Left ventricle myocardium inferior (tissue), 1 donor: ENCODE measurements at regions not wholly inside any gene's neighbourhood (a gene's known extent, or its start where the extent isn't known, plus 50 kb on each side); places are given as distances from the start of the nearest gene placed in this dataset.
"Not testable (repeated sequence)": the region's sequence is repeated elsewhere in the genome, so short reads cannot be mapped to it uniquely, and the experiment has no call there.

Experiments used
- DNase-seq: peaks from one replicate; pipeline ENCODE4 v3.0.0-alpha.2; 2020
- H3K27ac ChIP-seq: fragments of 200-600 bp; replicated peaks from 2 replicates; pipeline ENCODE4 v1.8.0; 2021
- H3K27me3 ChIP-seq: fragments of 200-600 bp; 2 replicates; pipeline ENCODE4 v1.8.0; 2021; ENCODE audit warnings: low read depth
- H3K36me3 ChIP-seq: fragments of 200-600 bp; 2 replicates; pipeline ENCODE4 v1.8.0; 2021
- H3K4me1 ChIP-seq: fragments of 200-600 bp; 2 replicates; pipeline ENCODE4 v1.8.0; 2021
- H3K4me3 ChIP-seq: fragments of 200-600 bp; 2 replicates; pipeline ENCODE4 v1.8.0; 2021; ENCODE audit warnings: mild to moderate bottlenecking, moderate library complexity
- H3K9me3 ChIP-seq: fragments of 200-600 bp; replicated peaks from 2 replicates; pipeline ENCODE4 v1.8.0; 2021
- intact Hi-C: fragments of 100-400 bp; cut with micrococcal nuclease; formaldehyde crosslinking; loops from one replicate; pipeline ENCODE4 v1.11.0; 2022
- TF ChIP-seq, protein P1 (sequence below): fragments of 200-600 bp; IDR thresholded peaks from 2 replicates; pipeline ENCODE4 v1.8.0; 2021; ENCODE audit warnings: antibody characterized with exemption, mild to moderate bottlenecking, borderline replicate concordance
- donor health status: DM: no; HTN: yes; CAD: no; lungs with severe emphysema.

DNA sequence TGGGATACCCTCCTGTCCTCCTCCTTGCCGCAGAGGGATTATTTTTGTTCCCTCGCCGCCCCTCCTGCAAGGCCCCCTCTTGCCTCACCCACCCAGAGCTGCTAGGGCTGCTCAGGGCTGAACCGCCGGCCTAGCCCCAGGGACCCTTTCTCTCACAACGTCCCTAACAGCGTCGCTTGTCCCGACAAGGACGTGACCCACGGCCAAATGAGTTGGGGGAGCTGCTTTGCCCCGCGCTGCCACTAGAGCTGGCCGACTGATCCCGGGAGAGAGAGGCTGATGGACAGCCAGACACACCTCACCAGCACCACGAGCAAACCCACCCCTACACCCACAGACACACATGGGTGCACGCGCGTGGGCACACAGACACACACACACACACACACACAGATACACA lies 154.6 kb upstream of the ALG10B start:
- intact Hi-C loops = no loop called here
- DNase-seq = no peak
- TF ChIP-seq, protein P1, sequence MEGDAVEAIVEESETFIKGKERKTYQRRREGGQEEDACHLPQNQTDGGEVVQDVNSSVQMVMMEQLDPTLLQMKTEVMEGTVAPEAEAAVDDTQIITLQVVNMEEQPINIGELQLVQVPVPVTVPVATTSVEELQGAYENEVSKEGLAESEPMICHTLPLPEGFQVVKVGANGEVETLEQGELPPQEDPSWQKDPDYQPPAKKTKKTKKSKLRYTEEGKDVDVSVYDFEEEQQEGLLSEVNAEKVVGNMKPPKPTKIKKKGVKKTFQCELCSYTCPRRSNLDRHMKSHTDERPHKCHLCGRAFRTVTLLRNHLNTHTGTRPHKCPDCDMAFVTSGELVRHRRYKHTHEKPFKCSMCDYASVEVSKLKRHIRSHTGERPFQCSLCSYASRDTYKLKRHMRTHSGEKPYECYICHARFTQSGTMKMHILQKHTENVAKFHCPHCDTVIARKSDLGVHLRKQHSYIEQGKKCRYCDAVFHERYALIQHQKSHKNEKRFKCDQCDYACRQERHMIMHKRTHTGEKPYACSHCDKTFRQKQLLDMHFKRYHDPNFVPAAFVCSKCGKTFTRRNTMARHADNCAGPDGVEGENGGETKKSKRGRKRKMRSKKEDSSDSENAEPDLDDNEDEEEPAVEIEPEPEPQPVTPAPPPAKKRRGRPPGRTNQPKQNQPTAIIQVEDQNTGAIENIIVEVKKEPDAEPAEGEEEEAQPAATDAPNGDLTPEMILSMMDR = no peak

DNA sequence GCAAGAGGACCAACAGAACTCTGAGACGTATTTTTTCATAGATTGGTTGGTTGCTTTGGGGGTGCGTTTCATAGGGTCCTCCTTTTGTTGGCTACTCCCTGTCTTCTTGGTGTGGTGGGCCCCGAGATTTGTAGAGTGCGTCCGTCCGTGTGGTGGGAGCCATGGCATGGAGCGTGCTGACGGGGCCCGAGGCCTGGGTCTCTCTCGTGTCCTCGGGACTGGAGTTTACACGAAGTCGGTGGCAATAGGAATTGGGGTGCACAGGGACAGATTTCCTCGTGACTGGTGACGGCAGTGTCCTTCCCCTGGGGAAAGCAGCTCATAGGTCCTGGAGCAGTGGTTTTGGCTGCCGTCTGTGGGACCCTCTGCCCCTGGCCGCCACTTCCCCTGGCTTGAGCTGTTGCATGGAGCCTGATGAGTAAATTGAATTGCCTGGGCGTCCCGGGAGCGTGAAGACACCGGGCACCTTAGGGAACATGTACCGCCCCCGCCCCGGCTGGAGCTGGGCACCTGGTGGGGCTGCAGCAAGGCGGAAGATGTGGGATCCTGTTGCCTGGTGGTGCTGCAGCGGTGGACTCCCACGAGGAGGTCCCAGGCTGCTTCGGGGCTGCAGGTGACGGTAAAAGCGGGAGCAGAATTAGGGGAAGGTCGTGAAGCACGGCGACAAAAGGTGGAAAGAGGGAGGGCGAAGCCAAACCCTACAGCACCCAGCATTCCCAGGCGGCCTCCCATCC lies 153.7 kb upstream of the ALG10B start:
- Histone ChIP-seq H3K9me3 (peaks cover 17% of the 10 kb centered on the region), H3K27me3 (no peaks in the 10 kb centered on the region), H3K4me1 (no peaks in the 10 kb centered on the region), H3K4me3 (no peak overlapping the region), H3K36me3 (no peaks in the 10 kb centered on the region), H3K27ac (no peak overlapping the region)
- DNase-seq = no peak
- intact Hi-C loops = no loop called here
- TF ChIP-seq, protein P1 = no peak

More for the DNA sequence above, 154.6 kb upstream of the ALG10B start:
- no peak overlapping the region for H3K4me3 ChIP-seq
- H3K9me3 ChIP-seq = peaks cover 17% of the 10 kb centered on the region
- no peaks in the 10 kb centered on the region for H3K36me3 ChIP-seq
- no peaks in the 10 kb centered on the region for H3K4me1 ChIP-seq
- no peak overlapping the region for H3K27ac ChIP-seq
- H3K27me3 ChIP-seq = peaks cover 3% of the 10 kb centered on the region

DNA sequence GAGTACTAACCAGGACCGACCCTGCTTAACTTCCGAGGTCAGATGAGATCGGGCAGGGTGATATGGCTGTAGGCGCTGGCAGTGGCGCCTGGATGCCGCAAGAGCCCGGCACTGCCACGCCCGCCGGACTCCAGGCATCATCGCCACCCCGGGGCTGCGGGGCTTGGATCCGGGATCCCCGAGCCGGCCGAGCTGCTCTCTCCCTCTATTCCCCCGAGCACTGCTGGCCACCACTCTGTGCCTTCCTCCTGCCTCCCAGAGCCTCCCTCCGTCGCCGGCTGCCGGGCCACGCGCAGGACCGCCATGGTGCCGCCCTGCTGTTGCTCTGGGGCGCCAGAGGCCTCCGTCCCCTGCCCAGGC lies 153.2 kb upstream of the ALG10B start:
- Histone ChIP-seq H3K9me3 (peaks cover 17% of the 10 kb centered on the region), H3K36me3 (no peaks in the 10 kb centered on the region), H3K27ac (no peak overlapping the region), H3K27me3 (no peaks in the 10 kb centered on the region), H3K4me3 (no peak overlapping the region), H3K4me1 (no peaks in the 10 kb centered on the region)
- intact Hi-C loops = no loop called here
- DNase-seq = no peak
- TF ChIP-seq, protein P1 = no peak

GRCh38 chr12:38166225-38166624 lies 150.3 kb upstream of the ALG10B start:
- TF ChIP-seq, protein P1 = no peak
- no peak for DNase-seq
- H3K4me3 ChIP-seq = no peak overlapping the region
- no peak overlapping the region for H3K27ac ChIP-seq
- no peaks in the 10 kb centered on the region for H3K36me3 ChIP-seq
- H3K9me3 ChIP-seq = peaks cover 17% of the 10 kb centered on the region
- no peaks in the 10 kb centered on the region for H3K27me3 ChIP-seq
- intact Hi-C loops = no loop called here
- H3K4me1 ChIP-seq = no peaks in the 10 kb centered on the region

- H3K27me3 ChIP-seq = peaks cover 6% of the 10 kb centered on the region
- H3K9me3 ChIP-seq = peaks cover 7% of the 10 kb centered on the region
- no peak overlapping the region for H3K27ac ChIP-seq
- TF ChIP-seq, protein P1 = no peak
- intact Hi-C loops = no loop called here
- H3K36me3 ChIP-seq = no peaks in the 10 kb centered on the region
- H3K4me1 ChIP-seq = no peaks in the 10 kb centered on the region
- no peak overlapping the region for H3K4me3 ChIP-seq
- no peak for DNase-seq
These were observed 141.0 kb upstream of the ALG10B start for GRCh38 chr12:38175538-38175937.

DNA sequence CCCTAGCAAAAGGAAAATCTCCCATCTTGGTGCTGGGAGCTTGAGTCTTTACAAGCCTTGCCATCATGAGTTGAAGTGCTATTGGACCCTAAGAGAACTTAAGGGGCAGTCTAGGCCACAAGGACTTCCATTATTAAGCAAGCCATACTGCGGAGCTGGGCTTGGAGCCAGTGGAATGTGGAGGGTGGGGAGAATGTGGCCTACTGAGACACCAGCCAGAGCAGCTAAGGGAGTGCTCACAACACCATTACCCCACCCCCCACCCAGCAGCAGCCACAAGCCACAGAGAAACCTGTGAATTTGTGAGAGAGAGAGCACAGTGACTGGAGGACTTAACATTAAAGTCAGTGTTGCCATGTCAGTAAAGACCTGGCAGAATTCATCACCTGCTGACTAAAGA lies 133.0 kb upstream of the ALG10B start:
- H3K4me3 ChIP-seq, DNase-seq, H3K36me3 ChIP-seq, H3K4me1 ChIP-seq, H3K27me3 ChIP-seq, intact Hi-C loops, H3K27ac ChIP-seq: not testable (repeated sequence)
- peaks cover 17% of the 10 kb centered on the region for H3K9me3 ChIP-seq

- DNase-seq, H3K27ac ChIP-seq, H3K27me3 ChIP-seq, H3K9me3 ChIP-seq, H3K36me3 ChIP-seq, H3K4me3 ChIP-seq, H3K4me1 ChIP-seq, intact Hi-C loops: not testable (repeated sequence)
These were observed 119.3 kb upstream of the ALG10B start for GRCh38 chr12:38197286-38197685.
